Gastrocnemius medialis (tissue), 4 donors: ENCODE measurements at regions not wholly inside any gene's neighbourhood (a gene's known extent, or its start where the extent isn't known, plus 50 kb on each side); places are given as distances from the start of the nearest gene placed in this dataset.

Experiments
- POLR2A ChIP-seq, 2 donors: fragments of 450-650 bp; IDR thresholded peaks; one replicate each; pipeline ENCODE4 v1.6.1; 2017; ENCODE audit warnings: antibody characterized with exemption in 2 of 2, mild to moderate bottlenecking in 2 of 2, moderate library complexity in 2 of 2
- TF ChIP-seq, protein P1 (sequence below), 5 experiments: fragments of 450-650 bp in 3 of 5; fragments of 200-600 bp in 2 of 5; sonication (generic) in 2 of 5; IDR thresholded peaks in 4 of 5; conservative IDR thresholded peaks in 1 of 5; 1 replicate in 4 of 5; 2 replicates in 1 of 5; pipeline ENCODE4 v1.5.1; 2016 to 2019; ENCODE audit warnings: antibody characterized with exemption in 5 of 5, mild to moderate bottlenecking in 3 of 5, moderate library complexity in 3 of 5

DNA sequence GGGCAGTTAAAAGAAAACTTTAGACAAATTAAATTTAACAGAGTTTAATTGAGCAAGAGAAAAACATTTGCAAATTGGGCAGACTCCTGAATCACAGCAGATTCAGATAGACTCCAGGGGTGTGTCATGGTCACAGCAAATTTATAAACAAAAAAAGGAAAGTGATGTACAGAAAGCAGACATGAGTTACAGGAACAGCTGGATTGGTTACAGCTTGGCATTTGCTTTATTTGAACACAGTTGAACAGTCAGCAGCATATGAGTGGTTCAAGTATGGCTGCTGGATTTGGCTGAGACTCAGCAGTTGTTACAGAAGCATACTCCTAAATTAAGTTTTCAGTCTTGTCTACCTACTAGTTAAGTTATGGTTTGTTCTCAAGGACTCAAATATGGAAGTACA lies 82.3 kb upstream of the NYAP2 start:
- TF ChIP-seq, protein P1, sequence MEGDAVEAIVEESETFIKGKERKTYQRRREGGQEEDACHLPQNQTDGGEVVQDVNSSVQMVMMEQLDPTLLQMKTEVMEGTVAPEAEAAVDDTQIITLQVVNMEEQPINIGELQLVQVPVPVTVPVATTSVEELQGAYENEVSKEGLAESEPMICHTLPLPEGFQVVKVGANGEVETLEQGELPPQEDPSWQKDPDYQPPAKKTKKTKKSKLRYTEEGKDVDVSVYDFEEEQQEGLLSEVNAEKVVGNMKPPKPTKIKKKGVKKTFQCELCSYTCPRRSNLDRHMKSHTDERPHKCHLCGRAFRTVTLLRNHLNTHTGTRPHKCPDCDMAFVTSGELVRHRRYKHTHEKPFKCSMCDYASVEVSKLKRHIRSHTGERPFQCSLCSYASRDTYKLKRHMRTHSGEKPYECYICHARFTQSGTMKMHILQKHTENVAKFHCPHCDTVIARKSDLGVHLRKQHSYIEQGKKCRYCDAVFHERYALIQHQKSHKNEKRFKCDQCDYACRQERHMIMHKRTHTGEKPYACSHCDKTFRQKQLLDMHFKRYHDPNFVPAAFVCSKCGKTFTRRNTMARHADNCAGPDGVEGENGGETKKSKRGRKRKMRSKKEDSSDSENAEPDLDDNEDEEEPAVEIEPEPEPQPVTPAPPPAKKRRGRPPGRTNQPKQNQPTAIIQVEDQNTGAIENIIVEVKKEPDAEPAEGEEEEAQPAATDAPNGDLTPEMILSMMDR (IDR thresholded peaks at IDR 0.05 in 4 of 5, conservative IDR thresholded peaks at IDR 0.05 in 1 of 5), result no peak
- no peak for TF ChIP-seq POLR2A (IDR thresholded peaks at IDR 0.05)
